CD4-positive, CD25-positive, alpha-beta regulatory T cell (primary cell): ENCODE measurements at regions not wholly inside any gene's neighbourhood (a gene's known extent, or its start where the extent isn't known, plus 50 kb on each side); places are given as distances from the start of the nearest gene placed in this dataset.

Experiments
- ATAC-seq, 2 donors: fragments of 150-1000 bp; cut with Tn5 transposase; one replicate each; pipeline ENCODE4 v1.10.0; 2021; ENCODE audit warnings: low read depth in 2 of 2, moderate number of reproducible peaks in 2 of 2, moderate library complexity in 1 of 2
- DNase-seq, 3 donors: peaks; one replicate each; pipeline versions ENCODE4 v3.0.0 to v3.0.0-alpha.2; 2012 to 2022; ENCODE audit warnings: mixed read lengths in 1 of 3
- H3K27ac ChIP-seq: one replicate; pipeline ENCODE4 v1.7.0; 2013; ENCODE audit warnings: mild to moderate bottlenecking, low read length; ENCODE audit not compliant: insufficient read depth, poor library complexity, severe bottlenecking
- H3K27me3 ChIP-seq: one replicate; pipeline ENCODE4 v1.7.0; 2013; ENCODE audit warnings: low read length; ENCODE audit not compliant: control insufficient read depth, insufficient read depth
- H3K36me3 ChIP-seq: one replicate; pipeline ENCODE4 v1.7.0; 2013; ENCODE audit warnings: mild to moderate bottlenecking, low read length, moderate library complexity; ENCODE audit not compliant: control insufficient read depth, insufficient read depth
- H3K4me1 ChIP-seq: 2 replicates; pipeline ENCODE4 v1.7.0; 2013; ENCODE audit warnings: mild to moderate bottlenecking, low read length; ENCODE audit not compliant: insufficient read depth, control insufficient read depth, poor library complexity, severe bottlenecking
- H3K4me3 ChIP-seq: one replicate; pipeline ENCODE4 v1.7.0; 2013; ENCODE audit warnings: low read depth, mild to moderate bottlenecking, low read length, moderate library complexity
- H3K9me3 ChIP-seq, 2 experiments: 1 replicate in 1 of 2; 2 replicates in 1 of 2; pipeline ENCODE4 v1.7.0; 2013; ENCODE audit warnings: low read length in 2 of 2, mild to moderate bottlenecking in 1 of 2, moderate library complexity in 1 of 2; ENCODE audit not compliant: control insufficient read depth in 2 of 2
- H3K27ac Mint-ChIP-seq, 3 donors: one replicate each; pipeline ENCODE4 v1.8.0; 2020 to 2022; ENCODE audit warnings: mild to moderate bottlenecking in 3 of 3, mixed read lengths in 3 of 3, moderate library complexity in 2 of 3
- H3K27me3 Mint-ChIP-seq: one replicate; pipeline ENCODE4 v1.8.0; 2022; ENCODE audit warnings: mild to moderate bottlenecking, mixed read lengths
- H3K36me3 Mint-ChIP-seq: one replicate; pipeline ENCODE4 v1.8.0; 2020; ENCODE audit warnings: mixed read lengths
- H3K4me1 Mint-ChIP-seq, 4 donors: one replicate each; pipeline ENCODE4 v1.8.0; 2020 to 2022; ENCODE audit warnings: mixed read lengths in 4 of 4, mild to moderate bottlenecking in 1 of 4
- H3K4me3 Mint-ChIP-seq, 4 donors: one replicate each; pipeline ENCODE4 v1.8.0; 2020 to 2022; ENCODE audit warnings: mild to moderate bottlenecking in 4 of 4, mixed read lengths in 4 of 4, moderate library complexity in 3 of 4
- H3K9me3 Mint-ChIP-seq, 7 donors: one replicate each; pipeline ENCODE4 v1.8.0; 2020 to 2022; ENCODE audit warnings: mixed read lengths in 7 of 7, mild to moderate bottlenecking in 3 of 7, moderate library complexity in 2 of 7

- no peaks in the 10 kb centered on the region for H3K36me3 ChIP-seq
Observed at GRCh38 chr14:86619726-86620125, 1089.8 kb downstream of the FLRT2 start.

GRCh38 chr14:86613786-86614185, 1083.8 kb downstream of the FLRT2 start:
- no peaks in the 10 kb centered on the region for H3K36me3 Mint-ChIP-seq
- no peak overlapping the region for H3K4me3 Mint-ChIP-seq
- Histone ChIP-seq H3K9me3 (peaks cover 0 to 1% of the 10 kb centered on the region in 2 experiments), H3K4me1 (no peaks in the 10 kb centered on the region), H3K27me3 (no peaks in the 10 kb centered on the region), H3K27ac (no peak overlapping the region), H3K36me3 (no peaks in the 10 kb centered on the region), H3K4me3 (no peak overlapping the region)
- H3K9me3 Mint-ChIP-seq: peaks cover 0 to 9% (median 2%) of the 10 kb centered on the region in 7 donors
- H3K27ac Mint-ChIP-seq: no peak overlapping the region
- DNase-seq: no peak
- no peak for ATAC-seq
- no peaks in the 10 kb centered on the region for H3K27me3 Mint-ChIP-seq
- no peaks in the 10 kb centered on the region for H3K4me1 Mint-ChIP-seq

More at GRCh38 chr14:86619726-86620125, 1089.8 kb downstream of the FLRT2 start:
- no peaks in the 10 kb centered on the region for H3K4me1 ChIP-seq
- no peaks in the 10 kb centered on the region for H3K36me3 Mint-ChIP-seq
- H3K4me1 Mint-ChIP-seq: no peaks in the 10 kb centered on the region
- no peaks in the 10 kb centered on the region for H3K27me3 Mint-ChIP-seq
- no peak overlapping the region for H3K4me3 ChIP-seq
- DNase-seq (no peak), ATAC-seq (no peak)
- peaks cover 0 to 10% of the 10 kb centered on the region in 2 experiments for H3K9me3 ChIP-seq
- no peaks in the 10 kb centered on the region for H3K27me3 ChIP-seq
- H3K27ac Mint-ChIP-seq: no peak overlapping the region
- H3K27ac ChIP-seq: no peak overlapping the region
- H3K9me3 Mint-ChIP-seq: peaks cover 3 to 17% (median 4%) of the 10 kb centered on the region in 7 donors
- H3K4me3 Mint-ChIP-seq: no peak overlapping the region

- DNase-seq (no peak), ATAC-seq (no peak)
- Mint-ChIP-seq H3K27me3 (no peaks in the 10 kb centered on the region), H3K36me3 (no peaks in the 10 kb centered on the region), H3K4me1 (no peaks in the 10 kb centered on the region), H3K9me3 (peaks cover 0 to 9% (median 4%) of the 10 kb centered on the region in 7 donors), H3K27ac (no peak overlapping the region), H3K4me3 (no peak overlapping the region)
- Histone ChIP-seq H3K36me3 (no peaks in the 10 kb centered on the region), H3K9me3 (peaks cover 0 to 1% of the 10 kb centered on the region in 2 experiments), H3K27me3 (no peaks in the 10 kb centered on the region), H3K4me1 (no peaks in the 10 kb centered on the region), H3K4me3 (no peak overlapping the region), H3K27ac (no peak overlapping the region)
Observed at GRCh38 chr14:86613126-86613525, 1083.2 kb downstream of the FLRT2 start.

GRCh38 chr14:86604561-86604960, 1074.6 kb downstream of the FLRT2 start:
- Histone ChIP-seq H3K36me3 (no peaks in the 10 kb centered on the region), H3K4me3 (no peak overlapping the region), H3K9me3 (no peaks in the 10 kb centered on the region), H3K27me3 (no peaks in the 10 kb centered on the region), H3K4me1 (no peaks in the 10 kb centered on the region), H3K27ac (no peak overlapping the region)
- H3K27ac Mint-ChIP-seq: no peak overlapping the region
- no peak for ATAC-seq
- DNase-seq: no peak
- H3K4me1 Mint-ChIP-seq: no peaks in the 10 kb centered on the region
- peaks cover 0 to 15% (median 6%) of the 10 kb centered on the region in 7 donors for H3K9me3 Mint-ChIP-seq
- no peaks in the 10 kb centered on the region for H3K27me3 Mint-ChIP-seq
- no peak overlapping the region for H3K4me3 Mint-ChIP-seq
- no peaks in the 10 kb centered on the region for H3K36me3 Mint-ChIP-seq

DNA sequence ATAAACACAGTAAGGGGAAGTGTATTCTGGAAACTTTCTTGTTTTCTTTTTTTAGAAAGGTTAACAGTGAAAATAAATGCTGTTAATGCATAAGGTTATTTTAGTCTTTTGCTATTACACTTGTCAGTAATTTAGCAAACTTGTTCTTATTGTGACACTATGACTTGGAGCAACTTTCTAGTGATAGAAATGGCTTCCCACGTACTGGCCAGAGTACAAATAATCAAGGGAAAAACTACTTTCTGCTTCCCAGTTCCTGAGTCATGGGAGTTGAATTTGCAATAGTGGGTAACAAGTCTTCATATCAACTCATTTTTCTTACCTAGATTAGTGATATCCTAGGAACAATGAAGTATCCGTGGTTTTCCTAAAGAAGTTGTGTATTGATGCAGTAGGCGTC, 1072.3 kb downstream of the FLRT2 start:
- Histone ChIP-seq H3K27me3 (no peaks in the 10 kb centered on the region), H3K4me1 (no peaks in the 10 kb centered on the region), H3K27ac (no peak overlapping the region), H3K9me3 (no peaks in the 10 kb centered on the region), H3K4me3 (no peak overlapping the region), H3K36me3 (no peaks in the 10 kb centered on the region)
- Mint-ChIP-seq H3K36me3 (no peaks in the 10 kb centered on the region), H3K27me3 (no peaks in the 10 kb centered on the region), H3K4me1 (no peaks in the 10 kb centered on the region), H3K9me3 (peaks cover 0 to 14% (median 5%) of the 10 kb centered on the region in 7 donors), H3K4me3 (no peak overlapping the region), H3K27ac (no peak overlapping the region)
- ATAC-seq (no peak), DNase-seq (no peak)

DNA sequence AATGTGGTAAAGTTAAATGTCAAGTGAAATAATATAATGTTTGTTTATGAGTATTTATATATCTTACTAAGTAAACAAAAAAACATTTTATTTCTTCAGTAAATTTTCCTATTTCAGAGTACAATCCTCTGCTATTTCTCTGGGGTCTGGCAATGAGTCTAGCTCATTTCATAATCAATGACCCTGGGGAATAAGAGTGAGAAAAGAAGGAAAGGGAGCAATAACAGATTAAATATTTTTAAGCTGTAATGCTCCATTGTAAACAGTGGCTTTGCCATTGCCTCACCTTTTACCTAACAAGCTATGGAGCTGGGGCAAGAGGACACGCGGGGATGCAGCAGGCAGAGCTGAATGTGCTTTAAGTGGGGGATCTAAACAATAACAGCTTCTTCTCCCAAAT, 1071.9 kb downstream of the FLRT2 start:
- no peaks in the 10 kb centered on the region for H3K27me3 ChIP-seq
- H3K27me3 Mint-ChIP-seq: no peaks in the 10 kb centered on the region
- no peaks in the 10 kb centered on the region for H3K36me3 Mint-ChIP-seq
- no peaks in the 10 kb centered on the region for H3K4me1 ChIP-seq
- no peak overlapping the region for H3K27ac Mint-ChIP-seq
- no peak overlapping the region for H3K4me3 Mint-ChIP-seq
- no peaks in the 10 kb centered on the region for H3K36me3 ChIP-seq
- no peaks in the 10 kb centered on the region for H3K9me3 ChIP-seq
- H3K4me3 ChIP-seq: no peak overlapping the region
- ATAC-seq: no peak
- H3K4me1 Mint-ChIP-seq: no peaks in the 10 kb centered on the region
- peaks cover 0 to 14% (median 5%) of the 10 kb centered on the region in 7 donors for H3K9me3 Mint-ChIP-seq
- DNase-seq: no peak
- H3K27ac ChIP-seq: no peak overlapping the region

GRCh38 chr14:86597279-86597678, 1067.3 kb downstream of the FLRT2 start:
- H3K9me3 Mint-ChIP-seq: peaks cover 0 to 12% (median 5%) of the 10 kb centered on the region in 7 donors
- Histone ChIP-seq H3K9me3 (no peaks in the 10 kb centered on the region), H3K27me3 (no peaks in the 10 kb centered on the region), H3K27ac (no peak overlapping the region), H3K36me3 (no peaks in the 10 kb centered on the region), H3K4me3 (no peak overlapping the region), H3K4me1 (no peaks in the 10 kb centered on the region)
- no peak overlapping the region for H3K4me3 Mint-ChIP-seq
- H3K27ac Mint-ChIP-seq: peak overlapping the region in 1 of 3 donors; percentile 77
- H3K27me3 Mint-ChIP-seq: no peaks in the 10 kb centered on the region
- ATAC-seq: no peak
- no peak for DNase-seq
- no peaks in the 10 kb centered on the region for H3K36me3 Mint-ChIP-seq
- H3K4me1 Mint-ChIP-seq: no peaks in the 10 kb centered on the region

DNA sequence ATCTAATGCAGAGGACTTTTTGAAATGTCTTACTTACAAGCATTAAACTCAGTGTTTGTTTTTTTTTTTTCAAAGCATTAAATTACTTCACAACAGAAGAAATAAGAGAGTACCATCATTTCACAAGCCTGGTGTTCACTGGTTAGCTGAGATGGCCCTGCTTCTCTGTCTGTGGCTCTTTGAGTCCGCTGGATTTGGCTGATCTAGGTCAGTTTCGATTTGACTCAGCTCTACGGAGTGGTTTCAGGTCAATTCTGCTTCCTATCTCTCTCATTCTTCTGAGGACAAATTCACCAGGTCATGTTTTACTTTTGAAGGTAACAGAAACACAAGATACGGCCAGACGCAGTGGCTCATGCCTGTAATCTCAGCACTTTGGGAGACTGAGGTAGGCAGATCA, 1066.1 kb downstream of the FLRT2 start:
- Mint-ChIP-seq H3K4me1 (no peaks in the 10 kb centered on the region), H3K27ac (no peak overlapping the region), H3K27me3 (no peaks in the 10 kb centered on the region), H3K36me3 (no peaks in the 10 kb centered on the region), H3K4me3 (no peak overlapping the region), H3K9me3 (peaks cover 0 to 12% (median 5%) of the 10 kb centered on the region in 7 donors)
- DNase-seq (no peak), ATAC-seq (no peak)
- Histone ChIP-seq H3K36me3 (no peaks in the 10 kb centered on the region), H3K9me3 (no peaks in the 10 kb centered on the region), H3K27me3 (no peaks in the 10 kb centered on the region), H3K4me3 (no peak overlapping the region), H3K4me1 (no peaks in the 10 kb centered on the region), H3K27ac (no peak overlapping the region)
